ENCODE measurements at regions not wholly inside any gene's neighbourhood (a gene's known extent, or its start where the extent isn't known, plus 50 kb on each side); places are given as distances from the start of the nearest gene placed in this dataset.

DNA sequence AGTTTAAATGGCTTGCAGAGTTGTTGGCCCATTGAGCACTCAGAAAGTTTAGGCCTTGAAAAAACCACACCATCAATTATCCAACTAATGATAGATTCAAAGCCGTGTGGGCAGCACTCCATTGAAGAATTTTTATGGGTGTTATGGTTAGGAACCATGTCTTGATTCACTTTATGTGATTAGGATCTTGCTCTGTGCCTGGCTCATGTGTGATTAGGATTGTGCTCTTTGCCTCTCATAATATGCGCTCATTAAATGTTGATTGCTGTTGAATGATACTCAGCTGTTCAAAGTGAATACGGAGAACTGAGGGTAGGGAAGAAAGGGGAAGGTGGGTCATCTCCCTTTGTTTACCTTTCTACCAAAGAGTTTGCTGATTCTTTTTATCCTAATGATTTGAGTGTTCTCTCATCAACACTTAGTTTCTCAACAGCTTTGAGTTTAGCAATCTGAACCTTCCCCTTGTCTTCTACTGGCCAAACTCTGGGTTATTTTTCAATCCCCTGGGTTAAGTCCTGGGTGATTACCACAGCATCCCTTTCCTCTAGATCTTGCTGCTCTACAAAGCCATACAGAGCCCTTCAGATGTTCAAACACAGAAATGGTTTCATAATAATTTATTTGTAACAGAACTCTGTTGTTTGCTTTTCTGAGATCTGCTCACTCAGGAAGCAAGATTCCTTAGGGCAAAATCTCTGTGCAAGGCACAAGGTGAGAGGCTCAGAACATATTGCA lies 668.8 kb upstream of the RGMB start:
- Histone ChIP-seq H2BK120ac (ENCODE audit: insufficient read depth, low read length, poor library complexity) (no peak overlapping the region), H2AK5ac (ENCODE audit: low read length) (no peak overlapping the region), H2BK5ac (ENCODE audit: low read depth, low read length, poor library complexity) (no peak overlapping the region), H3K18ac (ENCODE audit: low read length) (no peak overlapping the region), H3K14ac (ENCODE audit: low read length) (no peak overlapping the region), H3K4ac (ENCODE audit: low read depth, low read length) (no peak overlapping the region), H3K79me2 (ENCODE audit: control insufficient read depth, insufficient read depth, low read length, poor library complexity) (no peaks in the 10 kb centered on the region), H3K9ac (ENCODE audit: low read length) (no peak overlapping the region), H3K4me1 (ENCODE audit: control insufficient read depth in 1 of 2, insufficient read depth in 2 of 2, low read length in 2 of 2) (no peaks in the 10 kb centered on the region), H3K4me3 (ENCODE audit: low read depth, low read length) (no peak overlapping the region), H2BK12ac (ENCODE audit: low read length) (no peak overlapping the region), H4K91ac (ENCODE audit: low read depth, low read length) (no peak overlapping the region), H3K23ac (ENCODE audit: low read length) (no peak overlapping the region), H4K8ac (ENCODE audit: low read depth, low read length) (no peak overlapping the region), H3K27ac (ENCODE audit: low read depth, low read length) (no peak overlapping the region), H3K36me3 (ENCODE audit: control insufficient read depth in 1 of 2, insufficient read depth in 2 of 2, low read length in 2 of 2) (no peaks in the 10 kb centered on the region), H4K12ac (ENCODE audit: low read depth, low read length) (no peak overlapping the region), H3K9me3 (ENCODE audit: insufficient read depth, low read depth, low read length) (no peaks in the 10 kb centered on the region), H3K79me1 (ENCODE audit: low read length) (no peaks in the 10 kb centered on the region), H3K4me2 (ENCODE audit: low read length) (no peak overlapping the region), H3K27me3 (ENCODE audit: insufficient read depth, low read length) (no peaks in the 10 kb centered on the region), H2AFZ (ENCODE audit: insufficient read depth, low read length, poor library complexity) (no peak overlapping the region)
- DNase-seq: no peak
- WGBS (ENCODE audit: extremely low coverage, insufficient coverage, insufficient read length): no CpG with 5 or more reads among the region's 3 CpGs

DNA sequence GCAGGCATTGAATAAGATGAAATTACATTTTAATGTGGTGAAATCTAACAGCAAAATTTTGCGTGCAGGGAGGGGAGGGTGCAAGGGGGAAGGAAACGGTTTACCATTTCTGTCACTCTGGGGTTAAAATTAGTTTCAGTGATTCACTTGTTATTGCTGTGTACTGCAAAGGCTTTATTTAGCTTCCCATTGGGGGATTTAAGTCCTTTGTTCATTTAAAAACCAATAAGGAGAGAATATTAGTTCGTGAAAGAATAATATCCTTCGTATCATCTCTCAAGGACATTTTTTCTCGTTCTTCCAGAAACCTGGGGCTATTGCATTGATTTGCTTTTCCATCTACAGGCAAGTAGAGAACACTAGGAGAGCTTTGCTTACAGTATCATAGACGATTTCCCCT lies 667.8 kb upstream of the RGMB start:
- no peak overlapping the region for H3K23ac ChIP-seq (ENCODE audit: low read length)
- no peak overlapping the region for H2BK5ac ChIP-seq (ENCODE audit: low read depth, low read length, poor library complexity)
- DNase-seq: no peak
- H3K9me3 ChIP-seq (ENCODE audit: insufficient read depth, low read depth, low read length): no peaks in the 10 kb centered on the region
- no peak overlapping the region for H2BK120ac ChIP-seq (ENCODE audit: insufficient read depth, low read length, poor library complexity)
- no peak overlapping the region for H3K18ac ChIP-seq (ENCODE audit: low read length)
- no peak overlapping the region for H4K12ac ChIP-seq (ENCODE audit: low read depth, low read length)
- no peaks in the 10 kb centered on the region for H3K79me1 ChIP-seq (ENCODE audit: low read length)
- no peak overlapping the region for H4K91ac ChIP-seq (ENCODE audit: low read depth, low read length)
- no peak overlapping the region for H2BK12ac ChIP-seq (ENCODE audit: low read length)
- H3K27ac ChIP-seq (ENCODE audit: low read depth, low read length): no peak overlapping the region
- H3K4me1 ChIP-seq (ENCODE audit: control insufficient read depth in 1 of 2, insufficient read depth in 2 of 2, low read length in 2 of 2): no peaks in the 10 kb centered on the region
- H3K36me3 ChIP-seq (ENCODE audit: control insufficient read depth in 1 of 2, insufficient read depth in 2 of 2, low read length in 2 of 2): no peaks in the 10 kb centered on the region
- H3K27me3 ChIP-seq (ENCODE audit: insufficient read depth, low read length): no peaks in the 10 kb centered on the region
- no CpG with 5 or more reads among the region's 6 CpGs for WGBS (ENCODE audit: extremely low coverage, insufficient coverage, insufficient read length)
- no peak overlapping the region for H2AK5ac ChIP-seq (ENCODE audit: low read length)
- H3K79me2 ChIP-seq (ENCODE audit: control insufficient read depth, insufficient read depth, low read length, poor library complexity): no peaks in the 10 kb centered on the region
- H3K4me2 ChIP-seq (ENCODE audit: low read length): no peak overlapping the region
- no peak overlapping the region for H3K14ac ChIP-seq (ENCODE audit: low read length)
- no peak overlapping the region for H3K4ac ChIP-seq (ENCODE audit: low read depth, low read length)
- H2AFZ ChIP-seq (ENCODE audit: insufficient read depth, low read length, poor library complexity): no peak overlapping the region
- H3K9ac ChIP-seq (ENCODE audit: low read length): no peak overlapping the region
- H4K8ac ChIP-seq (ENCODE audit: low read depth, low read length): no peak overlapping the region
- H3K4me3 ChIP-seq (ENCODE audit: low read depth, low read length): no peak overlapping the region

DNA sequence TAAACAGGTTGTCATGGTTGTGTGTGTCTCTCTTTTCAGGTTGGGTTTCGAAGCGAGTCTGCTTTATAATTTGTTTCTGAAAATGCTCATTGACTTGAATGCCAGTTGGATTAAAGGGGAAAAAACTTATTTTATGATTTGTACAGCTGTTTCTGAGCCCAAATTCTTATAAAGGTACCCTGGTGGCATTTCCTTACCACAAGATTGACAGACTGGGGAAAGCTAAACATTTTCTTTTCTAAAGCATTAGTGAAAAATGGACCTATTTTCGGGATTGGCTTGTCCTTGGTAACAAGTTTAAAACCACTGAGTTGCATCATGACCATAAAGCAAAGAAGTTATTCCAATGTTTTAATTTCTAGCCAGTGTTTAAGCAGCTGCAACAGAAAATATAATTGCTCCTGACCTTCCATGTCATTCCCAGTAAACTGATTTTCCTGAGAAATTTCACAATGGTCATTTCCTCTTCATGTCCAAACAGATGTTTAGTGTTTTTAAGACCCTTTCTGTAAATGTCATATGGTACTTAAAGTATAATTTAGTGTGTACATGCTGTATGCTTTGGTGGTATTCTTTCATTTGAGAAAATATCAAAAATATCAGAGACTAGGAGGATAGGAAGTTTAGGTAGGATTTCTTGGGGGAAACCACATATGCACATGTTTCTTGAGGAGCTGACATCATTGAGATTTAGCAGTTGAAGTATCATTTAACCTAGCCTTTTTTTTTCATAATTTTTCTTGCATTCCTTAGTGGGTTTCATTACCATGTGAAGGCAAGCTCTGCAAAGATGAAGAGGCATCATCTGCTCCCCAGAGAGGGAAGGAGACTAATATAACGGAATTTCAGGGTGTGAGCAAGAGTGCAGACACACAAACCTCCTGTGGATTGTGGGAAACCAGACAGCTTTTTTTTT lies 667.1 kb upstream of the RGMB start:
- Histone ChIP-seq H3K9ac (ENCODE audit: low read length) (no peak overlapping the region), H4K12ac (ENCODE audit: low read depth, low read length) (no peak overlapping the region), H3K79me2 (ENCODE audit: control insufficient read depth, insufficient read depth, low read length, poor library complexity) (no peaks in the 10 kb centered on the region), H2AFZ (ENCODE audit: insufficient read depth, low read length, poor library complexity) (no peak overlapping the region), H3K4me3 (ENCODE audit: low read depth, low read length) (no peak overlapping the region), H2AK5ac (ENCODE audit: low read length) (no peak overlapping the region), H3K27me3 (ENCODE audit: insufficient read depth, low read length) (no peaks in the 10 kb centered on the region), H3K9me3 (ENCODE audit: insufficient read depth, low read depth, low read length) (no peaks in the 10 kb centered on the region), H2BK12ac (ENCODE audit: low read length) (no peak overlapping the region), H3K4me1 (ENCODE audit: control insufficient read depth in 1 of 2, insufficient read depth in 2 of 2, low read length in 2 of 2) (no peaks in the 10 kb centered on the region), H4K91ac (ENCODE audit: low read depth, low read length) (no peak overlapping the region), H4K8ac (ENCODE audit: low read depth, low read length) (no peak overlapping the region), H3K18ac (ENCODE audit: low read length) (no peak overlapping the region), H2BK5ac (ENCODE audit: low read depth, low read length, poor library complexity) (no peak overlapping the region), H3K14ac (ENCODE audit: low read length) (no peak overlapping the region), H3K27ac (ENCODE audit: low read depth, low read length) (no peak overlapping the region), H3K4me2 (ENCODE audit: low read length) (no peak overlapping the region), H3K23ac (ENCODE audit: low read length) (no peak overlapping the region), H3K36me3 (ENCODE audit: control insufficient read depth in 1 of 2, insufficient read depth in 2 of 2, low read length in 2 of 2) (no peaks in the 10 kb centered on the region), H3K4ac (ENCODE audit: low read depth, low read length) (no peak overlapping the region), H3K79me1 (ENCODE audit: low read length) (no peaks in the 10 kb centered on the region), H2BK120ac (ENCODE audit: insufficient read depth, low read length, poor library complexity) (no peak overlapping the region)
- WGBS (ENCODE audit: extremely low coverage, insufficient coverage, insufficient read length): no CpG with 5 or more reads among the region's 4 CpGs
- no peak for DNase-seq

DNA sequence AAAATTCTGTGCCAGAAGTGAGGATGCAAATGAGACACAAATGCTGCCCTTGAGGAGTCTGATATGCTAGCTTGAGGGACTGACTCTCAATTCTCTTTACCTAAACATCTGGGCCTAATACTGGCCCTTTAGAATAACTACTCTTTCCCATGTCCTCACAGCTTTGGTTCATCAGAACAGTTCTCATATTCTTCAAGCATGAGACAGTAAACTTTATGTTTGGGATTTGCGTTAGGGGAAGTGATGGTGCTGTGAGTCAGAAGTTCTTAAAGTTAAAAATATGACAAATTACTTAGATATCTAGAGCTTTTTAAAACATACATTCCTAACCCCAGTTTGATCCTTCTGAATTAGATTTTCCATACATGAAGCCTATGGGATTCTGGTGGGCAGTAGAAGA lies 665.0 kb upstream of the RGMB start:
- no peak overlapping the region for H3K23ac ChIP-seq (ENCODE audit: low read length)
- H3K79me2 ChIP-seq (ENCODE audit: control insufficient read depth, insufficient read depth, low read length, poor library complexity): no peaks in the 10 kb centered on the region
- H4K8ac ChIP-seq (ENCODE audit: low read depth, low read length): no peak overlapping the region
- no peaks in the 10 kb centered on the region for H3K4me1 ChIP-seq (ENCODE audit: control insufficient read depth in 1 of 2, insufficient read depth in 2 of 2, low read length in 2 of 2)
- H2AK5ac ChIP-seq (ENCODE audit: low read length): no peak overlapping the region
- H2BK5ac ChIP-seq (ENCODE audit: low read depth, low read length, poor library complexity): no peak overlapping the region
- H3K18ac ChIP-seq (ENCODE audit: low read length): no peak overlapping the region
- H3K36me3 ChIP-seq (ENCODE audit: control insufficient read depth in 1 of 2, insufficient read depth in 2 of 2, low read length in 2 of 2): no peaks in the 10 kb centered on the region
- H4K12ac ChIP-seq (ENCODE audit: low read depth, low read length): no peak overlapping the region
- H3K27ac ChIP-seq (ENCODE audit: low read depth, low read length): no peak overlapping the region
- no peaks in the 10 kb centered on the region for H3K27me3 ChIP-seq (ENCODE audit: insufficient read depth, low read length)
- H3K9me3 ChIP-seq (ENCODE audit: insufficient read depth, low read depth, low read length): peaks cover 2% of the 10 kb centered on the region
- DNase-seq: no peak
- no peak overlapping the region for H3K4me2 ChIP-seq (ENCODE audit: low read length)
- no peaks in the 10 kb centered on the region for H3K79me1 ChIP-seq (ENCODE audit: low read length)
- H2BK120ac ChIP-seq (ENCODE audit: insufficient read depth, low read length, poor library complexity): no peak overlapping the region
- no peak overlapping the region for H3K4ac ChIP-seq (ENCODE audit: low read depth, low read length)
- H4K91ac ChIP-seq (ENCODE audit: low read depth, low read length): no peak overlapping the region
- H3K9ac ChIP-seq (ENCODE audit: low read length): no peak overlapping the region
- no peak overlapping the region for H3K14ac ChIP-seq (ENCODE audit: low read length)
- no peak overlapping the region for H2AFZ ChIP-seq (ENCODE audit: insufficient read depth, low read length, poor library complexity)
- no peak overlapping the region for H2BK12ac ChIP-seq (ENCODE audit: low read length)
- no CpG with 5 or more reads among the region's 1 CpG for WGBS (ENCODE audit: extremely low coverage, insufficient coverage, insufficient read length)
- H3K4me3 ChIP-seq (ENCODE audit: low read depth, low read length): no peak overlapping the region
